Limb (tissue), 2 donors: ENCODE measurements at regions not wholly inside any gene's neighbourhood (a gene's known extent, or its start where the extent isn't known, plus 50 kb on each side); places are given as distances from the start of the nearest gene placed in this dataset.

ENCODE experiments used
- DNase-seq, 2 donors: peaks; one replicate each; pipeline ENCODE4 v3.0.0-alpha.2; 2016; ENCODE audit errors: extremely low spot score in 2 of 2

GRCh38 chr12:30153981-30154380 is 370.2 kb upstream of the TMTC1 start:
- DNase-seq, result no peak

- DNase-seq, result no peak
These were observed 369.0 kb upstream of the TMTC1 start for GRCh38 chr12:30152705-30153104.

GRCh38 chr12:30151831-30152230 is 368.1 kb upstream of the TMTC1 start:
- no peak for DNase-seq

GRCh38 chr12:30146561-30146960 is 362.8 kb upstream of the TMTC1 start:
- no peak for DNase-seq

- DNase-seq, result no peak
These were observed 361.9 kb upstream of the TMTC1 start for GRCh38 chr12:30145684-30146032.

GRCh38 chr12:30144777-30145683 is 361.3 kb upstream of the TMTC1 start:
- no peak for DNase-seq

GRCh38 chr12:30142301-30142700 is 358.6 kb upstream of the TMTC1 start:
- no peak for DNase-seq

- DNase-seq, result no peak
These were observed 354.7 kb upstream of the TMTC1 start for GRCh38 chr12:30138483-30138882.

GRCh38 chr12:30136696-30137095 is 353.0 kb upstream of the TMTC1 start:
- DNase-seq, result no peak

- no peak for DNase-seq
These were observed 352.0 kb upstream of the TMTC1 start for GRCh38 chr12:30135776-30136175.

- no peak for DNase-seq
These were observed 350.5 kb upstream of the TMTC1 start for GRCh38 chr12:30134229-30134628.

- no peak for DNase-seq
These were observed 343.2 kb upstream of the TMTC1 start for GRCh38 chr12:30126944-30127343.

GRCh38 chr12:30120522-30120921 is 336.8 kb upstream of the TMTC1 start:
- DNase-seq, result no peak

GRCh38 chr12:30117483-30117882 is 333.7 kb upstream of the TMTC1 start:
- no peak for DNase-seq

- no peak for DNase-seq
These were observed 328.0 kb upstream of the TMTC1 start for GRCh38 chr12:30111719-30112118.

GRCh38 chr12:30110958-30111586 is 327.3 kb upstream of the TMTC1 start:
- peak in 1 of 2 donors; percentile 4 for DNase-seq

- DNase-seq, result no peak
These were observed 326.8 kb upstream of the TMTC1 start for GRCh38 chr12:30110498-30110897.

- DNase-seq, result no peak
These were observed 324.9 kb upstream of the TMTC1 start for GRCh38 chr12:30108666-30109065.

- no peak for DNase-seq
These were observed 322.6 kb upstream of the TMTC1 start for GRCh38 chr12:30106204-30106965.

GRCh38 chr12:30105505-30105904 is 321.8 kb upstream of the TMTC1 start:
- no peak for DNase-seq

- no peak for DNase-seq
These were observed 321.2 kb upstream of the TMTC1 start for GRCh38 chr12:30104971-30105370.

- no peak for DNase-seq
These were observed 317.0 kb upstream of the TMTC1 start for GRCh38 chr12:30100741-30101140.
